ENCODE measurements at regions not wholly inside any gene's neighbourhood (a gene's known extent, or its start where the extent isn't known, plus 50 kb on each side); places are given as distances from the start of the nearest gene placed in this dataset.

GRCh38 chr13:37366044-37366770, 232.4 kb downstream of the POSTN start:
- no peaks in the 10 kb centered on the region for H3K27me3 Mint-ChIP-seq
- no peak for DNase-seq
- H3K4me3 Mint-ChIP-seq: no peak overlapping the region
- intact Hi-C loops (cut with micrococcal nuclease): no loop called here
- no peaks in the 10 kb centered on the region for H3K36me3 Mint-ChIP-seq
- ChIA-PET POLR2A (no interaction called here), CTCF (no interaction called here)
- no peaks in the 10 kb centered on the region for H3K9me3 Mint-ChIP-seq
- H3K27ac Mint-ChIP-seq: no peak overlapping the region
- no peaks in the 10 kb centered on the region for H3K4me1 Mint-ChIP-seq (ENCODE audit: low read depth)

GRCh38 chr13:37365496-37365895, 233.1 kb downstream of the POSTN start:
- ChIA-PET CTCF (no interaction called here), POLR2A (no interaction called here)
- Mint-ChIP-seq H3K27ac (no peak overlapping the region), H3K9me3 (no peaks in the 10 kb centered on the region), H3K36me3 (no peaks in the 10 kb centered on the region), H3K27me3 (no peaks in the 10 kb centered on the region), H3K4me1 (ENCODE audit: low read depth) (no peaks in the 10 kb centered on the region), H3K4me3 (no peak overlapping the region)
- DNase-seq: no peak
- intact Hi-C loops (cut with micrococcal nuclease): no loop called here

GRCh38 chr13:37364956-37365355, 233.6 kb downstream of the POSTN start:
- no peaks in the 10 kb centered on the region for H3K36me3 Mint-ChIP-seq
- ChIA-PET CTCF (no interaction called here), POLR2A (no interaction called here)
- intact Hi-C loops (cut with micrococcal nuclease): no loop called here
- H3K27ac Mint-ChIP-seq: no peak overlapping the region
- H3K4me1 Mint-ChIP-seq (ENCODE audit: low read depth): no peaks in the 10 kb centered on the region
- no peaks in the 10 kb centered on the region for H3K27me3 Mint-ChIP-seq
- no peak overlapping the region for H3K4me3 Mint-ChIP-seq
- DNase-seq: no peak
- no peaks in the 10 kb centered on the region for H3K9me3 Mint-ChIP-seq

- Mint-ChIP-seq H3K4me3 (no peak overlapping the region), H3K9me3 (no peaks in the 10 kb centered on the region), H3K36me3 (no peaks in the 10 kb centered on the region), H3K4me1 (ENCODE audit: low read depth) (no peaks in the 10 kb centered on the region), H3K27ac (no peak overlapping the region), H3K27me3 (no peaks in the 10 kb centered on the region)
- CTCF ChIA-PET: no interaction called here
- POLR2A ChIA-PET: no interaction called here
- DNase-seq: no peak
- intact Hi-C loops (cut with micrococcal nuclease): no loop called here
Observed at GRCh38 chr13:37364007-37364406, 234.6 kb downstream of the POSTN start.

- Mint-ChIP-seq H3K27me3 (no peaks in the 10 kb centered on the region), H3K27ac (no peak overlapping the region), H3K4me3 (no peak overlapping the region), H3K4me1 (ENCODE audit: low read depth) (no peaks in the 10 kb centered on the region), H3K36me3 (no peaks in the 10 kb centered on the region), H3K9me3 (no peaks in the 10 kb centered on the region)
- POLR2A ChIA-PET: no interaction called here
- CTCF ChIA-PET: no interaction called here
- intact Hi-C loops (cut with micrococcal nuclease): no loop called here
- no peak for DNase-seq
Observed at GRCh38 chr13:37361608-37362007, 237.0 kb downstream of the POSTN start.

- intact Hi-C loops (cut with micrococcal nuclease): no loop called here
- Mint-ChIP-seq H3K27ac (no peak overlapping the region), H3K4me1 (ENCODE audit: low read depth) (no peaks in the 10 kb centered on the region), H3K4me3 (no peak overlapping the region), H3K27me3 (no peaks in the 10 kb centered on the region), H3K9me3 (no peaks in the 10 kb centered on the region), H3K36me3 (no peaks in the 10 kb centered on the region)
- no peak for DNase-seq
- ChIA-PET CTCF (no interaction called here), POLR2A (no interaction called here)
Observed at GRCh38 chr13:37360556-37360955, 238.0 kb downstream of the POSTN start.

- no peaks in the 10 kb centered on the region for H3K36me3 Mint-ChIP-seq
- H3K9me3 Mint-ChIP-seq: no peaks in the 10 kb centered on the region
- no peak overlapping the region for H3K27ac Mint-ChIP-seq
- H3K4me1 Mint-ChIP-seq (ENCODE audit: low read depth): no peaks in the 10 kb centered on the region
- intact Hi-C loops (cut with micrococcal nuclease): no loop called here
- CTCF ChIA-PET: no interaction called here
- POLR2A ChIA-PET: no interaction called here
- H3K27me3 Mint-ChIP-seq: no peaks in the 10 kb centered on the region
- no peak overlapping the region for H3K4me3 Mint-ChIP-seq
- no peak for DNase-seq
Observed at GRCh38 chr13:37357548-37357947, 241.0 kb downstream of the POSTN start.

GRCh38 chr13:37353911-37354310, 244.7 kb downstream of the POSTN start:
- ChIA-PET POLR2A (no interaction called here), CTCF (no interaction called here)
- Mint-ChIP-seq H3K27ac (no peak overlapping the region), H3K27me3 (no peaks in the 10 kb centered on the region), H3K4me3 (no peak overlapping the region), H3K36me3 (no peaks in the 10 kb centered on the region), H3K4me1 (ENCODE audit: low read depth) (no peaks in the 10 kb centered on the region), H3K9me3 (no peaks in the 10 kb centered on the region)
- intact Hi-C loops (cut with micrococcal nuclease): no loop called here
- no peak for DNase-seq

- CTCF ChIA-PET: no interaction called here
- Mint-ChIP-seq H3K9me3 (no peaks in the 10 kb centered on the region), H3K27me3 (no peaks in the 10 kb centered on the region), H3K27ac (no peak overlapping the region), H3K36me3 (no peaks in the 10 kb centered on the region), H3K4me3 (no peak overlapping the region), H3K4me1 (ENCODE audit: low read depth) (no peaks in the 10 kb centered on the region)
- POLR2A ChIA-PET: no interaction called here
- no peak for DNase-seq
- intact Hi-C loops (cut with micrococcal nuclease): no loop called here
Observed at GRCh38 chr13:37351211-37351610, 245.7 kb upstream of the CSNK1A1L start.

- H3K27ac Mint-ChIP-seq: no peak overlapping the region
- no peak overlapping the region for H3K4me3 Mint-ChIP-seq
- POLR2A ChIA-PET: no interaction called here
- DNase-seq: no peak
- H3K4me1 Mint-ChIP-seq (ENCODE audit: low read depth): no peaks in the 10 kb centered on the region
- CTCF ChIA-PET: no interaction called here
- H3K36me3 Mint-ChIP-seq: no peaks in the 10 kb centered on the region
- H3K9me3 Mint-ChIP-seq: no peaks in the 10 kb centered on the region
- no peaks in the 10 kb centered on the region for H3K27me3 Mint-ChIP-seq
- intact Hi-C loops (cut with micrococcal nuclease): no loop called here
Observed at GRCh38 chr13:37349916-37350315, 244.5 kb upstream of the CSNK1A1L start.

- CTCF ChIA-PET: no interaction called here
- H3K36me3 Mint-ChIP-seq: no peaks in the 10 kb centered on the region
- no peaks in the 10 kb centered on the region for H3K27me3 Mint-ChIP-seq
- POLR2A ChIA-PET: no interaction called here
- DNase-seq: no peak
- H3K27ac Mint-ChIP-seq: no peak overlapping the region
- intact Hi-C loops (cut with micrococcal nuclease): no loop called here
- H3K4me3 Mint-ChIP-seq: no peak overlapping the region
- H3K4me1 Mint-ChIP-seq (ENCODE audit: low read depth): no peaks in the 10 kb centered on the region
- no peaks in the 10 kb centered on the region for H3K9me3 Mint-ChIP-seq
Observed at GRCh38 chr13:37348916-37349643, 243.6 kb upstream of the CSNK1A1L start.

- H3K4me3 Mint-ChIP-seq: no peak overlapping the region
- no peaks in the 10 kb centered on the region for H3K9me3 Mint-ChIP-seq
- no peak overlapping the region for H3K27ac Mint-ChIP-seq
- intact Hi-C loops (cut with micrococcal nuclease): no loop called here
- no peaks in the 10 kb centered on the region for H3K36me3 Mint-ChIP-seq
- CTCF ChIA-PET: no interaction called here
- no peak for DNase-seq
- H3K4me1 Mint-ChIP-seq (ENCODE audit: low read depth): no peaks in the 10 kb centered on the region
- no peaks in the 10 kb centered on the region for H3K27me3 Mint-ChIP-seq
- POLR2A ChIA-PET: no interaction called here
Observed at GRCh38 chr13:37345869-37346268, 240.4 kb upstream of the CSNK1A1L start.

- Mint-ChIP-seq H3K36me3 (no peaks in the 10 kb centered on the region), H3K9me3 (no peaks in the 10 kb centered on the region), H3K4me3 (no peak overlapping the region), H3K27ac (no peak overlapping the region), H3K4me1 (ENCODE audit: low read depth) (no peaks in the 10 kb centered on the region), H3K27me3 (no peaks in the 10 kb centered on the region)
- intact Hi-C loops (cut with micrococcal nuclease): no loop called here
- POLR2A ChIA-PET: no interaction called here
- CTCF ChIA-PET: no interaction called here
- no peak for DNase-seq
Observed at GRCh38 chr13:37345391-37345790, 239.9 kb upstream of the CSNK1A1L start.

Data from activated CD4-positive, alpha-beta memory T cell treated with anti-CD3 and anti-CD28 coated beads for 36 hours (primary cell).